ENCODE measurements at regions not wholly inside any gene's neighbourhood (a gene's known extent, or its start where the extent isn't known, plus 50 kb on each side); places are given as distances from the start of the nearest gene placed in this dataset.
"Not testable (repeated sequence)": the region's sequence is repeated elsewhere in the genome, so short reads cannot be mapped to it uniquely, and the experiment has no call there.

DNA sequence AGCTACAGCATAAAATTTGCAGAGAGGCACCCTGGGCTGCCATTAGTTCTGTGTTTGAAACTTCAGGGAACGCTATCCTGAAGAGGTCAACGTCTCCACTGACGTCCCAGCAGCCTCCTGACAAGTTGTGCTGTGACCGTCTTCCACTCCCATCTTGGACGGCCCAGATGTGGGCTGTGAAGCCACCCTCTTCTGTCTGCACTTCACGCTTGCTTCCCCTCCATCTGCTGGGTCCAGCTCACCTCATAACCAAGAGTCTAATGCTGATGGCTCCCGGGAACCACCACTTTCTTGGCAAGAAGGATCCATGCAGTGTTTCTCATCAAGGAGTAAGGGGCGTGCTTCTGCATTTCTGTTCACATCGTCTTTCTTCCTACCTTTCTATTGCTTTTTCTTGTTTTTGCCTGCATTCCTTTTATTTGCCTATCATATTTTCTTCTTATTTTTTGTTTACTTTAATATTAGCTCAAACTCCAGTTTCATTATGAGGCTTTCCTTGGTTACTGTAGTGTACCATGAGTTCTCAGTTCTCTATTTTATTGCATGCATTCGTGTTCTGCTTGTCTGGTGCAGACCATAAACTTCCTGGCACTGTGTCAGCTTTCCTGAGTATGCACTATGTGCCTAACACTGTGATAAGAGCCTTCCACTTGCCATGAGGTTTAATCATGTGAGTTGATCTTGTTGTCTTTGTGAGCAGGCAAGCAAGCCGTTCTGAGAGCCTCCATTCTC is 631.8 kb upstream of the RAB6C start:
- DNase-seq (ENCODE audit: low read depth), result no peak

DNA sequence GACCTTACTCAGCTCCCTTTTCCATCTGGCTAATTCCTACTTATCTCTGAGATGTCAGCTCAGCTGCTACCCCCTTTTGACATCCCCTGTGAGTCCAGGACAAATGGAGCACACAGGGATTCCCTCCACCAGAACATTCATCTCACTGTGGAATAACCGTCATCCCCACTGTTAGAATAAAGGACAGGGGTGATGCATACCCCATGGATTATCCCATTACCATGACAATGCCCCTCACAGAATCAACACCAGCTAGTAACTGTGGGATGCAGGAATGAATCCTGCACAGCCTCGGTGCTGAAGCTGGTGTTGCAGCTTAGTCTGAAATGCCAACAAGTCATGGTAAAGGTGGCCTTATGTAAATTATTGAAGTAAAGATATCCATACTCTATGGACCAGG is 624.8 kb upstream of the RAB6C start:
- DNase-seq (ENCODE audit: low read depth), result no peak

DNA sequence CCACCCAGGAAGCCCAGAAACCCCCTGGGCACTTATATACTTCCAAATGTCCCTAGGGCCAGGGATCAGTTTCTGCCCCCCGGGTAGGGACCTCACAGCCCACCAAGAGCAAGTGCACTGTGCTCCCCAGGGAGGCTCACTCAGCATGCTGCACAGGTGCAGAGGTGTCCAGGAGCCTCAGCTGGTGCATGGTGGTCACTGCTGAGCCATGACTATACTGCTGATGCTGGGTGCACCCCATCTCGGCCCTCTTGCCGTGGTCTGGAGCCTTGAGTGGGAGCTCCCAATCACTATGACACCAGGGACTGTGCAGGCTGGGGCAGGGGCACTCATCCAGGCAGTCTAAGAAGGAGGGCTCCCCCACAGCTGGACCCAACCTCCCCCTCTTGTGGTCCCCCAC is 617.8 kb upstream of the RAB6C start:
- no peak for DNase-seq (ENCODE audit: low read depth)

- no peak for DNase-seq (ENCODE audit: low read depth)
Observed at GRCh38 chr2:129366263-129366662, 613.2 kb upstream of the RAB6C start.

DNA sequence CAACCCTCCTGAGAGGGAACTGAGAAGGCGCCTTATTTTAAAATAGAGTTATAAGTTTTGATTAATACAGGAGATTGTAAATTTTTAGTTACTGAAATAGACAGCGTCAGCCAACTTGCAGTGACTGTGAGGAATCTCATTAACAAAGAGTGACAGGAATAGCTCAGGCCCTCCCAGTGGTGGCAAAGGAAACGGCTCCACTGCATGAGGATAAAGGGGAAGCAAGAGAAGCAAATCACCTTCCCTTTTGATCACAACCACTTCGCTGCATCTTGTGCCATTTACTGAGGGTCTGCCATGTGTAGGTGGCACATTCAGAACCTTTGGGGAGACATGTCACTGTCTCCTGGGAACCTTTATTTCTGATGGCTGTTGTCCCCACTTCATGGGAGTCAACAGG is 612.4 kb upstream of the RAB6C start:
- no peak for DNase-seq (ENCODE audit: low read depth)

GRCh38 chr2:129369437-129369836 is 610.0 kb upstream of the RAB6C start:
- no peak for DNase-seq (ENCODE audit: low read depth)

- no peak for DNase-seq (ENCODE audit: low read depth)
Observed at GRCh38 chr2:129374452-129374851, 605.0 kb upstream of the RAB6C start.

- DNase-seq (ENCODE audit: low read depth), result no peak
Observed at GRCh38 chr2:129375632-129376425, 603.6 kb upstream of the RAB6C start.

DNA sequence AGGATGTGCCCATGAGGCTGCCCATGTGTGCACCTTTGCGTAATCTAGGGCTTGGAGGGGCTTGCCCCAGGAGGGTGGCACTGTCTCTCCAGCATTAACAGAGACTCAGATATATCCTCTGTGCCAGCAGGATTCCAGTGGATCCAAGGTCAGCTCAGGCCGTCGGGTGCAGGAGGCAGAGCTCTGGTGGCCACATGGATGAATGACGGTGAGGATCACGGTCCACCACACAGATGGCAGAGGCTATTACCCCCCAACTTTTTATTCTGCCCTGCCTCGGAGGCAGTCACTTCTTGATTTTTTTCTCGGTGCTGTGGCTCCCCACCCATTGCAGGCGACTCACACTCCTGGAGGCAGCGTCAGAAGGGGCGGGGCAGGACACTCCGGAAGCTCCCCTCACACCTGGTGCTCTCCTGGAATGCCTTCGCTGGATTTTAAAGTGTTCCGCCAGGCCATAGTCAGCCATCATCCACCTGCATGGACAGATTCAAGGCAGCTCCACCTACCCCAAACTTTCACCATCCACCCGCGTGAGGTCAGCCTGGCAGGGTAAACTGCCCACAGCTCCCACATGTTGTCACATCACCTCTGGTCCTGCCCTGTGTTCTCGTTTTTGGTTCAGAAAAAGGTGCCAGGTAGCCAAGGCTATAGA is 602.9 kb upstream of the RAB6C start:
- no peak for DNase-seq (ENCODE audit: low read depth)

- no peak for DNase-seq (ENCODE audit: low read depth)
Observed at GRCh38 chr2:129377078-129377469, 602.4 kb upstream of the RAB6C start.

DNA sequence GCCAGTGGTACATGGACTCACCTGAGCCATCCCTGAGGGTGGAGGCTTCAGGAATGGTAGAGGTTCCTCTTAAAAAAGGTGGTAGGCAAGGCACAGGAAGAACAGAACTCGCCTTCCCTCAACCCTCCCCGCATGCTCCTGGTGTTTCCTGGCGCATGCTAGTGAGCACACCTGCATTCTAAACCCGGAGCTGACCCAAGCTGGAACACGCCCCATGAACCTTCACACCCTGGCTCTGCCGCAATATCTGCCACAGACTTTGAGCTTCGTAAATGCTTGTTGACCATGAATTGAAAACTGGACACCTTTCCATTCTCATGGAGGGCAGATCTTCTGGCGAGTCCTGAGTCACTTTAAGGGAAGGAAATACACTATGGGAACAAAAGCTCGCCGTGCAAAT is 601.3 kb upstream of the RAB6C start:
- no peak for DNase-seq (ENCODE audit: low read depth)

DNA sequence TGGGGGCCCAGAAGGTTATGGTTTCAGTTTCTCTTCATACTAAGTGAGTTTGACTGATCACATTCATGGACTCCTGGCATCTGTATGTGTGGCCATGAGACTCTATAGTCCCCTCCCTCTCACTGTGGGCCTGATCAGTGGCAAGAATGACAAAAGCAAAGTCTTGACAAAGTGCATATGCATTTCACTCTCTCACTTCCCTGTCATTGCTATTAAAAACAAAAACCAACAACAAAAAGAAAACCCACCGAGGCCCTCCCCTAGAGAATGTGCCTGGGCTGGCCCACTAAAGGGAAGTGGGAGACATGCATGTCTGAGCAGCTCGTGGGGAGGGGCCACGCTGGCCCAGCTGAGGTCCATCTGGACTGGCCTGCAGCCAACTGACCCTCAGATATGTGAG is 600.1 kb upstream of the RAB6C start:
- no peak for DNase-seq (ENCODE audit: low read depth)

DNA sequence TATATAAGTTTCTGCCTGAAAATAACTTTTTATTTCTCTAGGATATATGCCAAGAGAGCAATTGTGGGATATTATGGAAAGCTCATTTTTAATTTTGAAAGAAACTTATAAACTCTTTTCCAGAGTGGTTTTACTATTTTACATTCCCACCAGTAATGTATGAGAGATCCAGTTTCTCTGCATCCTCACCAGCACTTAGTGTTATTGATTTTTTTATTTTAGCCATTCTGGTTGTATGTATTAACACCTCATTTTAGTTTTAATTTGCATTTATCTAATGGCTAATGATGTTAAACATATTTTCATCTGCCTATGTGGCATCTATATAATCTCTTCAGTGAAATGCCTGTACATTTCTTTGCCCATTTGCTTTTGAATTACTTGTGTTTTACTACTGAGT is 597.7 kb upstream of the RAB6C start:
- DNase-seq (ENCODE audit: low read depth), result no peak

GRCh38 chr2:129388870-129389269 is 590.6 kb upstream of the RAB6C start:
- no peak for DNase-seq (ENCODE audit: low read depth)

DNA sequence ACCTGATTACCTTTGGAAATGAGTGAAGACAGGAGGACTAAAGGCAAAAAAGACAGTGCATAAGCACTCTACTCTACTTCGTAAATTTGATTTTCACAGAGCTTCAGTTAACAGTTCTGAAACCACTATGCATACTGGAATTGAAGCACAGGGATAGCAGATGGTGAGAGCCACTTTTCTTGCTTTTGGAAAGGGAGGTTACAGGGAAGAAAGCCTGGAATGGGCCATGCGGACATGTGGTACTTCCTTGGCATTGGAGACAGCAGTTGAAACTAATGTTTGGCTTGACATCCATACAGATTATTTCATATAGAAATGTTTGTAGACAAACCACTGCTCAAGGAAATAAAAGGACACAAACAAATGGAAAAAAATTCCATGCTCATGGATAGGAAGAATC is 585.6 kb upstream of the RAB6C start:
- DNase-seq (ENCODE audit: low read depth), result no peak

DNA sequence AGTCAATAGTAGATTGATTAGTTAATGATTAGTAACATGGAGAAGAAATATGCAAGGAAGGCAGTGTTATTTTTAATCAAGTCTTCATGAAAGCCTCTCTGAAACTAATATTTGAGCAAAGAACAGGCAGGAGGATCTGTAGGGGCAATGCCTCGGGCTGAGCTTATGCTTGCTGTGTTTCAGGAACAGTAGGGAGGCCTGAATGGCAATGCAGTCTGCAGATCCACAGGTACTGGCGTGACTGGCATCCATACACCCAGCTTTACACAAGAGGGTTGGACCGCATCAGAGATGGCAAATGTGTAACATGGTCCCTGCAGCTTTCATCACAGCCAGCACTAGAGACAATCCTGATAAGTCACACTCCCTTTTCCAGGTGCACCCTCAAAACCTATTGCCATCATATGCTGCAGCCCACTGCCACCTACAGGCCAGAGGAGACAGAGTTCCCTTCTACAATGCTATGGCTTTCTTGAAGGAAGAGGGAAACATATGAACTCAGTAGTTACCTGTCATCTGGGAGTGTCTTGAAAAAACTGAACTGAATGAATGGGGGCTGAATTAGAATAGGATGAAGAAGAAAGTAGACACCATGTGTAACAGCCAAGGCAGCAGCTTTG is 582.4 kb upstream of the RAB6C start:
- peak; percentile 11 for DNase-seq (ENCODE audit: low read depth)

GRCh38 chr2:129400826-129401225 is 578.6 kb upstream of the RAB6C start:
- DNase-seq (ENCODE audit: low read depth), result no peak

GRCh38 chr2:129402076-129402475 is 577.4 kb upstream of the RAB6C start:
- DNase-seq (ENCODE audit: low read depth), result no peak

DNA sequence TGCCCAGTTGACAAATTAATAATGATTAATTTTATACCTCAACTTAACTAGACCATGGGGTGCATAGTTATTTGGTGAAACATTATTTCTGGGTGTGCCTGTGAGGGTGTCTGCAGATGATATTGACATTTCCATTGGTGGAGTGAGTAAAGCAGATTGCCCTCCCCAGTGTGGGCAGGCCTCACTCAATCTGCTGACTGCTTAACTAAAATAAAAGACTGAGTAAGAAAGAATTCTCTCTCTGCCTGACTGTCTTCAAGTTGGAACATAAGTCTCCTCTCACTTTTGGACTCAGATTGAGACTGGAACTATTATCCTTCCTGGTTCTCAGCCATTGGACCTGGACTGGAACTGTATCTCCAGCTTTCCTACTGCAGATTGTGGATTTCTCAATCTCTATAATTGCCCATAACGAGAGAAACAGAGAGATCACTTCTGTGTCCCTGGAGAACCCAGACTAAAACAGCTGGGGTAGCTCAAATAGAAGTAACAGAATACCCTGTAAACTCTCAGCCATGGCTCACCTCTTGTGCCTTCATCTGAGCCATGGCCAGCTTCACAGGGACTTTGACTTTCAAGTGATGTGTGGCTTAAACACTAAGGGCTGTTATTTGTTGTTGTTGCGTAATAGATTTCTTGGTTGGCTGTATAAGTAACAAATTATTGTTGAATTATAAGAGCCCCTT is 575.3 kb upstream of the RAB6C start:
- peak; percentile 19 for DNase-seq (ENCODE audit: low read depth)

DNA sequence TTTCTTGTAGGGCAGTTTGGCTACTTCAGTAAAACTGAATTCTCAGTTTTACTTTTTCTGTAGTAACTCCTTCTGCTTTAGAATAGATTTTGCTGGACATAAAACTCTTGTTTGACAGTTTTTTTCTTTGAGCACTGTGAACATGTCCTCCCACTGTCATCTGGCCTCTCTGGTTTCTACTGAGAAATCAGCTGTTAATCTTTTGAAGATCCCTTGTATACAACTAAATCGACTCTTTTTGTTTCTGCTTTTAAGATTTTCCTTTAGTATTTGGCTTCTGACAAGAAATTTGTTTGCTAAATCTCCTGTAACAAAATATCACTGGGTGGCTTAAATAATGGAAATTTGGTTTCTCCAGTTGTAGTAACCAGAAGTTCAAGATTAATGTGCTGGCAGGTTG is 570.9 kb upstream of the RAB6C start:
- DNase-seq (ENCODE audit: low read depth), result no peak

DNA sequence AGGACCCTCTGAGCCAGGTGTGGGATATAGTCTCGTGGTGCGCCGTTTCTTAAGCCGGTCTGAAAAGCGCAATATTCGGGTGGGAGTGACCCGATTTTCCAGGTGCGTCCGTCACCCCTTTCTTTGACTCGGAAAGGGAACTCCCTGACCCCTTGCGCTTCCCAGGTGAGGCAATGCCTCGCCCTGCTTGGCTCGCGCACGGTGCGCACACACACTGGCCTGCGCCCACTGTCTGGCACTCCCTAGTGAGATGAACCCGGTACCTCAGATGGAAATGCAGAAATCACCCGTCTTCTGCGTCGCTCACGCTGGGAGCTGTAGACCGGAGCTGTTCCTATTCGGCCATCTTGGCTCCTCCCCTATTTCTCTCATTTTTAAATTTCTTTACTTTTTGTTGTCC is 562.4 kb upstream of the RAB6C start:
- not testable (repeated sequence) for DNase-seq (ENCODE audit: low read depth)

DNA sequence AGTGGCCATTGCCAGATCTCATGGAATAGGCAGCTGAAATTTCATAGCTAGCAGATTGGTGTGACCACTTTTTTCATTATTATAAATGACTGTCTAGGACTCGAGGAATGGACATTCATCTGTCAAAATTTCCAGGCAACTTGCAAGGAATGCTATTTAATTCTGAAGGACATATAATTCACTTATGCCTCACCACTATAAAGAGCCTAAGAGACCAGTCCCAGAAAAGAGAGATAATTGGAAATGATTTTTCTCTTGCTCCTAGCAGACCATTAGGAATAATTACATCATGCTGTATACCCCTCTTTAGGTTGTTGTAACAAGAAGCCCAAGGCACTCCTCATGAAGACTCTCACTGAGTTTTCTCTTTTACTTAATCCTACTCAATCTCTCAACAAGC is 557.4 kb upstream of the RAB6C start:
- DNase-seq (ENCODE audit: low read depth), result no peak

Data from forelimb muscle (tissue), 1 donor.